K562 (cell line): ENCODE measurements at regions not wholly inside any gene's neighbourhood (a gene's known extent, or its start where the extent isn't known, plus 50 kb on each side); places are given as distances from the start of the nearest gene placed in this dataset.

ENCODE experiments used
- ATAC-seq: fragments of 200-7000 bp; cut with Tn5 transposase; 3 replicates; pipeline ENCODE4 v1.9.1; 2020; ENCODE audit warnings: moderate library complexity
- BruUV-seq: library from RNA; stranded (reverse); fragments of 400-500 nt; replicated peaks from 2 replicates; lab custom pipeline; 2021; lab: Mats Ljungman, UMichigan
- CTCF ChIA-PET: fragments of 300-600 bp; formaldehyde crosslinking; extraction: SDS; loops from one replicate; lab custom pipeline; 2021; ENCODE audit warnings: low intra/inter-chr PET ratio; lab: Yijun Ruan, JAX
- POLR2A ChIA-PET: fragments of 300-600, 350-650 bp; sonication (Branson Sonifier 250); formaldehyde crosslinking; extraction: SDS; loops from one replicate; lab custom pipeline; 2021; ENCODE audit warnings: antibody characterized with exemption, inconsistent platforms; lab: Yijun Ruan, JAX
- DNase-seq, 4 experiments: peaks; one replicate each; pipeline versions ENCODE4 v3.0.0 to v3.0.0-alpha.2; 2011 to 2018; ENCODE audit warnings: low spot score in 3 of 4, mixed read lengths in 3 of 4; ENCODE audit errors: extremely low read depth in 1 of 4
- FAIRE-seq: peaks from 2 replicates; lab custom pipeline; 2011; peaks lifted over from hg19 to GRCh38; lab: Jason Lieb, UNC
- H2AFZ ChIP-seq: 2 replicates; pipeline ENCODE4 v1.6.0; 2011; ENCODE audit warnings: low read depth, low read length, control low read depth, inconsistent platforms
- H3K27ac ChIP-seq: fragments of 200-600 bp; 3 replicates; pipeline ENCODE4 v1.8.0; 2011; ENCODE audit warnings: low read depth, mild to moderate bottlenecking, control low read depth, inconsistent platforms, low read length, moderate library complexity, mixed read lengths; ENCODE audit errors: extremely low read depth
- H3K27me3 ChIP-seq, 2 experiments: fragments of 300-600 bp in 1 of 2; 2 replicates in 1 of 2; 3 replicates in 1 of 2; pipeline versions ENCODE4 v1.6.0 to v1.8.0; 2011; ENCODE audit warnings: inconsistent platforms in 2 of 2, low read length in 2 of 2, mild to moderate bottlenecking in 1 of 2, mixed read lengths in 1 of 2, moderate library complexity in 1 of 2; ENCODE audit not compliant: control insufficient read depth in 2 of 2, insufficient read depth in 2 of 2
- H3K36me3 ChIP-seq: fragments of 300-600 bp; 3 replicates; pipeline ENCODE4 v1.8.0; 2011; ENCODE audit warnings: mild to moderate bottlenecking, low read length, inconsistent platforms; ENCODE audit not compliant: control insufficient read depth, insufficient read depth
- H3K4me1 ChIP-seq, 2 experiments: fragments of 200-600 bp in 1 of 2; replicated peaks in 1 of 2; 2 replicates in 1 of 2; 3 replicates in 1 of 2; pipeline versions ENCODE4 v1.5.1 to v1.8.0; 2011; ENCODE audit warnings: inconsistent platforms in 2 of 2, low read length in 2 of 2, mild to moderate bottlenecking in 1 of 2, mixed read lengths in 1 of 2, moderate library complexity in 1 of 2; ENCODE audit not compliant: control insufficient read depth in 2 of 2, insufficient read depth in 2 of 2
- H3K4me2 ChIP-seq: 2 replicates; pipeline ENCODE4 v1.6.1; 2011; ENCODE audit warnings: low read length, control low read depth, inconsistent platforms, mixed read lengths; ENCODE audit not compliant: insufficient read depth
- H3K4me3 ChIP-seq: fragments of 200-600 bp; sonication (generic), shearing (Covaris generic); 2 replicates; pipeline ENCODE4 v1.5.1; 2016; ENCODE audit warnings: control low read depth, inconsistent platforms
- H3K79me2 ChIP-seq: fragments of 200-600 bp; 3 replicates; pipeline ENCODE4 v1.8.0; 2011; ENCODE audit warnings: low read length, inconsistent platforms; ENCODE audit not compliant: control insufficient read depth, insufficient read depth
- H3K9ac ChIP-seq, 2 experiments: 2 replicates each; pipeline versions ENCODE4 v1.6.0 to v1.6.1; 2011; ENCODE audit warnings: low read depth in 2 of 2, low read length in 2 of 2, control low read depth in 1 of 2, inconsistent platforms in 1 of 2, mild to moderate bottlenecking in 1 of 2, mixed read lengths in 1 of 2; ENCODE audit not compliant: insufficient read depth in 1 of 2
- H3K9me1 ChIP-seq: one replicate; pipeline ENCODE4 v1.6.0; 2011; ENCODE audit warnings: inconsistent platforms, mild to moderate bottlenecking, low read length, moderate library complexity; ENCODE audit not compliant: control insufficient read depth, insufficient read depth
- H3K9me3 ChIP-seq: replicated peaks from 2 replicates; pipeline ENCODE4 v1.5.1; 2011; ENCODE audit warnings: low read depth, low read length, inconsistent platforms; ENCODE audit not compliant: control insufficient read depth, insufficient read depth
- H4K20me1 ChIP-seq: replicated peaks from 2 replicates; pipeline ENCODE4 v1.6.1; 2011; ENCODE audit warnings: low read length, inconsistent platforms, mixed read lengths; ENCODE audit not compliant: control insufficient read depth, insufficient read depth
- CTCF ChIP-seq, 3 experiments: IDR thresholded peaks in 2 of 3; conservative IDR thresholded peaks in 1 of 3; 2 replicates each; pipeline ENCODE4 v1.5.1; 2011 to 2012; ENCODE audit warnings: low read length in 3 of 3, mild to moderate bottlenecking in 3 of 3, control low read depth in 2 of 3, improper control_type of control experiment in 1 of 3, inconsistent platforms in 1 of 3, low read depth in 1 of 3, mixed read lengths in 1 of 3, moderate library complexity in 1 of 3; ENCODE audit not compliant: insufficient read depth in 2 of 3
- RAD21 ChIP-seq, 2 experiments: fragments of 250-450 bp in 1 of 2; fragments of 450-650 bp in 1 of 2; sonication (Bioruptor Pico) in 1 of 2; formaldehyde crosslinking in 1 of 2; IDR thresholded peaks in 1 of 2; conservative IDR thresholded peaks in 1 of 2; 2 replicates each; pipeline versions ENCODE4 v1.4.0 to v1.8.0; 2020 to 2022; ENCODE audit warnings: mild to moderate bottlenecking in 2 of 2, moderate library complexity in 1 of 2
- RB1 ChIP-seq: fragments of 450-650 bp; IDR thresholded peaks from 2 replicates; pipeline ENCODE4 v1.6.1; 2017; ENCODE audit warnings: low read depth, mild to moderate bottlenecking
- REST ChIP-seq, 2 experiments: fragments of 450-650 bp; formaldehyde crosslinking in 1 of 2; IDR thresholded peaks; 2 replicates each; pipeline versions ENCODE4 v1.4.0 to v1.6.1; 2014 to 2020; ENCODE audit warnings: mild to moderate bottlenecking in 2 of 2, borderline replicate concordance in 1 of 2, low read depth in 1 of 2
- SMAD4 ChIP-seq: fragments of 250-450 bp; sonication (Bioruptor Pico); conservative IDR thresholded peaks from 2 replicates; pipeline ENCODE4 v1.8.0; 2021; ENCODE audit warnings: inconsistent platforms, mild to moderate bottlenecking, moderate library complexity
- SMC3 ChIP-seq: conservative IDR thresholded peaks from 2 replicates; pipeline ENCODE4 v1.6.1; 2011; ENCODE audit warnings: low read depth, low read length, improper control_type of control experiment; ENCODE audit not compliant: insufficient read depth
- ZSCAN32 ChIP-seq: fragments of 450-650 bp; formaldehyde crosslinking; IDR thresholded peaks from 2 replicates; pipeline ENCODE4 v1.4.0; 2020; ENCODE audit warnings: mild to moderate bottlenecking, moderate library complexity
- WGBS: fragments of 100-300 bp; shearing (Covaris generic); methylation state at CpG from one replicate; pipeline ENCODE4 v1.1.6; 2016; ENCODE audit warnings: low coverage, mixed read lengths; ENCODE audit not compliant: insufficient coverage; ENCODE audit errors: missing lambda C conversion rate; 5-methylcytosine and 5-hydroxymethylcytosine counted together
- in situ Hi-C: fragments of 300-500 bp; cut with MboI; formaldehyde crosslinking; loops from 4 replicates; pipeline ENCODE4 v1.15.0; 2018; ENCODE audit warnings: inconsistent platforms, mixed read lengths
- intact Hi-C: fragments of 100-400 bp; cut with micrococcal nuclease; formaldehyde crosslinking; loops from 2 replicates; pipeline ENCODE4 v1.14.2; 2022

- Histone ChIP-seq H3K27ac (no peak overlapping the region), H3K4me3 (no peak overlapping the region), H3K9ac (no peak overlapping the region), H2AFZ (no peak overlapping the region), H3K4me1 (no peaks in the 10 kb centered on the region), H3K9me3 (no peaks in the 10 kb centered on the region), H3K4me2 (no peak overlapping the region), H3K36me3 (no peaks in the 10 kb centered on the region), H3K9me1 (no peaks in the 10 kb centered on the region), H3K79me2 (no peaks in the 10 kb centered on the region), H4K20me1 (no peaks in the 10 kb centered on the region), H3K27me3 (no peaks in the 10 kb centered on the region)
- in situ Hi-C loops (no loop called here), intact Hi-C loops (no loop called here)
- FAIRE-seq (peak; percentile 52), ATAC-seq (peak; percentile 70), DNase-seq (peak in 2 of 4 experiments; percentile 14 to 32)
- CTCF ChIA-PET = no interaction called here
- POLR2A ChIA-PET = no interaction called here
- BruUV-seq = no TSS peak
- TF ChIP-seq REST (IDR thresholded peaks at IDR 0.05; ENCODE audit: borderline replicate concordance) (0 out of 2 replicates have a peak, but pooled peaks have one; percentile 12), REST (CRISPR knock-in tag; IDR thresholded peaks at IDR 0.05; ENCODE audit: low read depth) (no peak), CTCF (IDR thresholded peaks at IDR 0.05 in 2 of 3, conservative IDR thresholded peaks at IDR 0.05 in 1 of 3; ENCODE audit: insufficient read depth in 2 of 3, low read depth in 1 of 3, low read length in 3 of 3) (peak; percentile 55 to 59 (median 58)), RAD21 (CRISPR knock-in tag; conservative IDR thresholded peaks at IDR 0.05 in 1 of 2, IDR thresholded peaks at IDR 0.05 in 1 of 2) (peak; percentile 33 to 67), RB1 (no peak), SMAD4 (no peak), ZSCAN32 (CRISPR knock-in tag) (no peak), SMC3 (peak; percentile 56; the same call in 1 of the 2 replicates)
- WGBS = under 1% methylated on average over 8 of the region's 8 CpGs
Observed at GRCh38 chr7:119197877-119198527, 973.5 kb downstream of the ANKRD7 start.
